H1 (cell line): ENCODE measurements at regions not wholly inside any gene's neighbourhood (a gene's known extent, or its start where the extent isn't known, plus 50 kb on each side); places are given as distances from the start of the nearest gene placed in this dataset.

ENCODE experiments used
- CEBPB ChIP-seq: IDR thresholded peaks from 2 replicates; pipeline ENCODE4 v1.6.1; 2012; ENCODE audit warnings: low read depth, low read length
- CTCF ChIP-seq, 3 experiments: IDR thresholded peaks; 1 replicate in 2 of 3; 2 replicates in 1 of 3; pipeline versions ENCODE4 v1.5.1 to v1.6.1; 2011; ENCODE audit warnings: low read length in 3 of 3, mild to moderate bottlenecking in 3 of 3, inconsistent platforms in 2 of 3, low read depth in 1 of 3, moderate library complexity in 1 of 3; ENCODE audit not compliant: insufficient read depth in 1 of 3; ENCODE audit errors: control extremely low read depth in 1 of 3
- HDAC2 ChIP-seq, 2 experiments: fragments of 300-600 bp in 1 of 2; sonication (generic) in 1 of 2; IDR thresholded peaks; 2 replicates each; pipeline ENCODE4 v1.6.1; 2011 to 2012; ENCODE audit warnings: low read depth in 2 of 2, low read length in 2 of 2, mild to moderate bottlenecking in 2 of 2, moderate library complexity in 2 of 2, borderline replicate concordance in 1 of 2, inconsistent platforms in 1 of 2
- KDM4A ChIP-seq: IDR thresholded peaks from one replicate; pipeline ENCODE4 v1.7.1; 2012; ENCODE audit warnings: low read depth, mild to moderate bottlenecking, moderate library complexity, low read length, inconsistent platforms; ENCODE audit not compliant: severe bottlenecking
- MAX ChIP-seq: IDR thresholded peaks from 2 replicates; pipeline ENCODE4 v1.6.1; 2012; ENCODE audit warnings: inconsistent platforms
- POLR2A ChIP-seq, 2 experiments: IDR thresholded peaks; 1 replicate in 1 of 2; 2 replicates in 1 of 2; pipeline ENCODE4 v1.6.1; 2011; ENCODE audit warnings: low read depth in 2 of 2, low read length in 2 of 2, mild to moderate bottlenecking in 2 of 2; ENCODE audit errors: control extremely low read depth in 1 of 2
- RBBP5 ChIP-seq: IDR thresholded peaks from 2 replicates; pipeline ENCODE4 v1.7.1; 2012; ENCODE audit warnings: low read depth, mild to moderate bottlenecking, inconsistent platforms, low read length, moderate library complexity, borderline replicate concordance
- RFX5 ChIP-seq: IDR thresholded peaks from 2 replicates; pipeline ENCODE4 v1.6.1; 2011; ENCODE audit warnings: low read depth, low read length, improper control_type of control experiment, borderline replicate concordance
- RXRA ChIP-seq: IDR thresholded peaks from 2 replicates; pipeline ENCODE4 v1.6.1; 2011; ENCODE audit warnings: low read depth, mild to moderate bottlenecking, low read length, moderate library complexity; ENCODE audit not compliant: insufficient read depth
- SIN3A ChIP-seq, 2 experiments: IDR thresholded peaks in 1 of 2; conservative IDR thresholded peaks in 1 of 2; 2 replicates each; pipeline ENCODE4 v1.6.1; 2011 to 2012; ENCODE audit warnings: low read length in 2 of 2, improper control_type of control experiment in 1 of 2, low read depth in 1 of 2, mild to moderate bottlenecking in 1 of 2
- TAF1 ChIP-seq: IDR thresholded peaks from 2 replicates; pipeline ENCODE4 v1.6.1; 2011; ENCODE audit warnings: mild to moderate bottlenecking, low read depth, low read length
- TBP ChIP-seq: IDR thresholded peaks from 2 replicates; pipeline ENCODE4 v1.6.1; 2011; ENCODE audit warnings: low read depth, low read length, improper control_type of control experiment
- TEAD4 ChIP-seq: IDR thresholded peaks from 2 replicates; pipeline ENCODE4 v1.6.1; 2012; ENCODE audit warnings: low read depth, low read length, inconsistent platforms, mixed read lengths
- ZNF274 ChIP-seq: IDR thresholded peaks from 2 replicates; pipeline ENCODE4 v1.7.0; 2012; ENCODE audit warnings: low read length, borderline replicate concordance; ENCODE audit errors: extremely low read depth

GRCh38 chr3:187972454-187972853 is 181.5 kb upstream of the LPP start:
- no peak for TF ChIP-seq CTCF (IDR thresholded peaks at IDR 0.05; ENCODE audit: control extremely low read depth in 1 of 3, insufficient read depth in 1 of 3, low read depth in 1 of 3, low read length in 3 of 3)
- no peak for TF ChIP-seq SIN3A (conservative IDR thresholded peaks at IDR 0.05 in 1 of 2, IDR thresholded peaks at IDR 0.05 in 1 of 2; ENCODE audit: low read depth in 1 of 2, low read length in 2 of 2)
- TF ChIP-seq MAX = no peak
- TF ChIP-seq POLR2A (IDR thresholded peaks at IDR 0.05; ENCODE audit: control extremely low read depth in 1 of 2, low read depth in 2 of 2, low read length in 2 of 2) = no peak
- TF ChIP-seq KDM4A = no peak
- TF ChIP-seq RXRA = no peak
- no peak for TF ChIP-seq TAF1
- no peak for TF ChIP-seq ZNF274
- TF ChIP-seq TBP = no peak
- TF ChIP-seq HDAC2 (IDR thresholded peaks at IDR 0.05; ENCODE audit: borderline replicate concordance in 1 of 2, low read depth in 2 of 2, low read length in 2 of 2) = no peak
- no peak for TF ChIP-seq TEAD4
- TF ChIP-seq RBBP5 = no peak
- no peak for TF ChIP-seq RFX5
- TF ChIP-seq CEBPB = no peak
